D721Med (cell line): ENCODE measurements at regions not wholly inside any gene's neighbourhood (a gene's known extent, or its start where the extent isn't known, plus 50 kb on each side); places are given as distances from the start of the nearest gene placed in this dataset.

ENCODE experiments used
- DNase-seq: peaks from one replicate; pipeline ENCODE4 v3.0.0; 2011; ENCODE audit warnings: low spot score; ENCODE audit not compliant: insufficient read length
- FAIRE-seq: peaks from 2 replicates; lab custom pipeline; 2011; peaks lifted over from hg19 to GRCh38; lab: Jason Lieb, UNC
- TF ChIP-seq, protein P1 (sequence below): IDR thresholded peaks from 2 replicates; pipeline ENCODE4 v1.5.1; 2012; ENCODE audit warnings: mild to moderate bottlenecking, control low read depth; ENCODE audit not compliant: insufficient read depth; ENCODE audit errors: missing control alignments

DNA sequence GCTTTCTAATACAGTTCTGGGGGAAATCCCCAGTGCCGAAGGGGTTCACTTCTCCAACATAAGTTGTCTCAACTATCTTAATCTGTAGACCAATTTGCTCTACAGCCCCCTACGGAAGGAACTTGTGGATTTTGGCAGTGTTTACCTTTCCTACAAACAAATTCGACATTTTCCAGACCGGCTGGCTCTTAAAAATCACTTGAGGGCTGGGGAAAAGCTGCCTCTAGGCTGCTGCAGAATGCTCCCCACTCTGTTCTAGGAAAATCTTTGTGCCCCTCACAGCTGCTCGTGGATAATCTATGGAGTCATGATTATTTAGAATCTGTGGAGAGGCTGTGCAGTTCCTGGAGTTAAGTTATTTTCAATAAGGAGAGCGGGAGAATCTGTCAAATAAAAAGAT, 474.6 kb upstream of the FZD8 start:
- DNase-seq: no peak
- FAIRE-seq: no peak
- TF ChIP-seq, protein P1, sequence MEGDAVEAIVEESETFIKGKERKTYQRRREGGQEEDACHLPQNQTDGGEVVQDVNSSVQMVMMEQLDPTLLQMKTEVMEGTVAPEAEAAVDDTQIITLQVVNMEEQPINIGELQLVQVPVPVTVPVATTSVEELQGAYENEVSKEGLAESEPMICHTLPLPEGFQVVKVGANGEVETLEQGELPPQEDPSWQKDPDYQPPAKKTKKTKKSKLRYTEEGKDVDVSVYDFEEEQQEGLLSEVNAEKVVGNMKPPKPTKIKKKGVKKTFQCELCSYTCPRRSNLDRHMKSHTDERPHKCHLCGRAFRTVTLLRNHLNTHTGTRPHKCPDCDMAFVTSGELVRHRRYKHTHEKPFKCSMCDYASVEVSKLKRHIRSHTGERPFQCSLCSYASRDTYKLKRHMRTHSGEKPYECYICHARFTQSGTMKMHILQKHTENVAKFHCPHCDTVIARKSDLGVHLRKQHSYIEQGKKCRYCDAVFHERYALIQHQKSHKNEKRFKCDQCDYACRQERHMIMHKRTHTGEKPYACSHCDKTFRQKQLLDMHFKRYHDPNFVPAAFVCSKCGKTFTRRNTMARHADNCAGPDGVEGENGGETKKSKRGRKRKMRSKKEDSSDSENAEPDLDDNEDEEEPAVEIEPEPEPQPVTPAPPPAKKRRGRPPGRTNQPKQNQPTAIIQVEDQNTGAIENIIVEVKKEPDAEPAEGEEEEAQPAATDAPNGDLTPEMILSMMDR: no peak

DNA sequence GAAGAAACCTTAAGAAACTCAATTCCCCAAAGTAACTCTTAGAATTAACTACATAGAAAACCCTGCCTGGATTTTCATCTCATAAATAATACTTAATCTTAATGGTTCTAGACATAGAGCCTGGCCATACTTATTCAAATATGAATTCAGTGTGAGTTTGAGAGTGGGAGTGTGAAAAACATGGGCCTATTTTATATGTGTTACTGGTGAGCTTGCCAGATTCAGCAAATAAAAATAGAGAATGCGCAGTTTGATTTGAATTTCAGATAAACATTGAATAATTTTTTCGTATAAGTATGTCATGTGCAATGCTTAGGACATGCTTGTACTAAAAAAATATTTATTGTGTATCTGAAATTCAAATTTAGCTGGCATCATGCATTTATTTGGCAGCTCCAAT, 473.9 kb upstream of the FZD8 start:
- TF ChIP-seq, protein P1: no peak
- DNase-seq: no peak
- no peak for FAIRE-seq

DNA sequence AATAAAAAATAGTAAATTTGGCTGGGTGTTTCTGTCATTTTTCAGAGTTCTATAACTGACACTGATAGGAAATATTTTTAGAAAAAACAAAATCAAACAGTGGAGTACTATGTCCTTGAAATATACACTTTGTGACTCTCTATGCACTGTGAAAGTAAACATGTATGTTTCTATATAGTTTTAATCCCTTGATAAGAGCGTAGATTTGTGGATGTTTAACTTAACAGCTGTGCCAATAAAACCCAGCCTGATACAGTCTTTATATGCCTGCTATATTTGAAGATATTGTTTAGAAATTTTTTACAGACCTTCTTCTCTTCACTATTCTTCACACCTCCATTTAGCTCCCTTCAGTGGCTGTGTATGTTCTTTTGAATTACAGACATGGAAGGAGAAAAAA, 473.3 kb upstream of the FZD8 start:
- DNase-seq (no peak), FAIRE-seq (no peak)
- TF ChIP-seq, protein P1: no peak

DNA sequence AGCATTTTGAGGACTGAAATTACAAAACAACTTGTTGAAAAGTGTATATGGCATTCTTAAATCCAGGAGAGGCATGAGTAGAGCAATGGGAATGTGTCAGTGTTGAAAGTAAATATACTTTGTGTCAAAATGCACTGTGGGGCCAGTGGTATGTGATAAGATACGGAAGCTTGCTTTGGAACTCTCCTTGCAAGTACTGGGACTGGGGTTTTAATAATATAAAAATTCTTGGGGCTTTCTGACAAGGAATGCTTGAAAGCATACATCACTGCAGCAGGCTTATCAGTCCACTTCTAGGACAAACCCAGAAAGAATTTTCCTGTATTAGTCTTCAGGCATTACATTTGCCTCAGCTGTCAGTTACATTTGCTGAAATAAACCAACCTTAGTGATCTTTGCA, 472.8 kb upstream of the FZD8 start:
- no peak for FAIRE-seq

DNA sequence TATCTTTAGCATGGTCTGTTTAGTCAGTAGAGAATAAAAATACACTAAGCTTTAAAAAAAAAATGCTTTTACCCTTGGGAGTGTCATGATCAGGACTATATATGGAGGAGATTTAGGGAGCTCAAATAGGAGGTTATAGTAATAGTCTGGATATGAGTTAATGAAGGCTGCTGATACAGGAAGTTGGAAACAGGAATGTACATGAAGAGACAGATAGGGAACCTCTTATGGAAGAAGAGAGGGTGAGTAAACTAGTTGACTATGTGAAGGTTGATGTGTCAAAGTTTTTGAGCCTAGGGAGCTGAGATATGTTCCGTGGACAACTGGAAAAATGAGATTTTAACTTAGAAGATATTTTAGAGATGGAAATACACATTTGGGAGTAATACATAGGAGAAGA, 472.0 kb upstream of the FZD8 start:
- FAIRE-seq (no peak), DNase-seq (no peak)
- TF ChIP-seq, protein P1: no peak

More for the DNA sequence above, 472.8 kb upstream of the FZD8 start:
- TF ChIP-seq, protein P1: no peak
- DNase-seq: no peak

DNA sequence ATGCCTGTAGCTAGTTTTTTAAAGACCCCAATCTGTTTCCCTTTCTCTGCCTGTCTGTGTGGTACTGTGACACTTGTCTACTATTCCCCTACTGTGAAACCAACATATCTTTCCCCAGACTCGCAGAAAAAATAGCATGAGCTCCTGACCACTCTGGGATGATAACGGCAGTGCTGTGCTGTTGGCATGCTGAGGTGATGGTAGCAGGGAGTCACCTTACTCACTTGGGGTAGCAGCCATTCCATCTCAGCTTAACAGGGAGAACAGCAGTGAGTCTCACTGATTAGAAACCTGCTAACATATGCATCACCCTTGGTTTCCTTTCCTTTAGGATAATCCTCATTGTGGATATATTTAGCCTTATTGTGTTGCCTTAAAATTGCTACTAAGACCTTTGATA, 469.6 kb upstream of the FZD8 start:
- FAIRE-seq: no peak
- TF ChIP-seq, protein P1: no peak

DNA sequence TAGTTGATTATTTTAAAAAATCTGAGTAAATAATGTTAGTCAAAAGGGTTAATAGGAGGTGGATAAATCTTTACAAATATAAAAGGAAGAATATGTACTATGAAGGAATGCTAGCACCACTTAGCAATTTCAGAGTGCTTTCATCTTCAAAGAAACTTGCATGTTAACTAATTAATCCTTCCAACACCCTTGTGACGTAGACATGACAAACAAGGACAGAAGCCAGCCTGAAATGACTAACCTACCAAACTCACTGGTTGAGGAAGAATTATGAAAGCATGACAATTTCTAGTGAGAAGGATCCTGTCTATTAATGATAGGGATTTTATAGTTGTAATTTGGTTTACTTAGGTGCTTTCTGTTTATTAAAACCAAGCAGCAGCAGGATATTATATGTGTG, 468.0 kb upstream of the FZD8 start:
- TF ChIP-seq, protein P1: no peak
- DNase-seq: no peak
- FAIRE-seq: no peak

More for the DNA sequence above, 469.6 kb upstream of the FZD8 start:
- DNase-seq: no peak
